ENCODE measurements at regions not wholly inside any gene's neighbourhood (a gene's known extent, or its start where the extent isn't known, plus 50 kb on each side); places are given as distances from the start of the nearest gene placed in this dataset.

DNA sequence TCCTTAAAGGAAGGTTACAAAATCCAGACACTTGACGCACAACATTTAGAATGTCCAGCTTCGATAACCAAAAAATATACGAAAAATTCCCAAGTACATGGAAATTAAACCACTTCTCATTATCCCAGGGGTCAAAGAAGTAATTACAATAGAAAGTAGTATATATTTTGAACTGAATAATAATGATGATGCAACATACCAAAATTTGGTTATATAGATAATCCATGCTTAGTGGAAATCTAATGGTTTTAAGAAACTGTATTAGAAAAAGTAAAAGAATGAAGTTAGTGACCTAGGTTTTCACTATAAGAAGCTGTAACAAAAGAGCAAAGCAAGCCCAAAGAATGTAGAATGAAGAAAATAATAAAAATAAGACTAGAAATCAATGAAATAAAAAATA lies 204.0 kb upstream of the PUM3 start:
- no peak for FAIRE-seq

DNA sequence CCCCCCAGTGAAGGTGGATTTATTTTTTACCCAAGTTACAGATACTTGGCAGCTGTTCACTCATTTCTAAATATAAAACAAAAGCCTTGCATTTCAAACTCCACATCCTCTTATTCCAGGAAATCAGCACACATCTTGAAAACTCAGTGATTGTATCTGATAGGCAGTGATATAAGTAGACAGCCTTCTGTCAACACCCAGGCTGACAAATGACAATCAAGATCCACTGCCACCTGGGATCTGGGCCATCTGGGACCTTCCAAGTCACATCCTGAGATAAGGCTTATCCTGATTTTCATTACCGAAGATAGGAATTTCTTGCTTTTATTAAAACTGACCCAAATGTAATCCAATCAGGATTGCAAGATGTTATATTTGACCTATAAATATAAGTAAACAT lies 201.3 kb upstream of the PUM3 start:
- FAIRE-seq: no peak

DNA sequence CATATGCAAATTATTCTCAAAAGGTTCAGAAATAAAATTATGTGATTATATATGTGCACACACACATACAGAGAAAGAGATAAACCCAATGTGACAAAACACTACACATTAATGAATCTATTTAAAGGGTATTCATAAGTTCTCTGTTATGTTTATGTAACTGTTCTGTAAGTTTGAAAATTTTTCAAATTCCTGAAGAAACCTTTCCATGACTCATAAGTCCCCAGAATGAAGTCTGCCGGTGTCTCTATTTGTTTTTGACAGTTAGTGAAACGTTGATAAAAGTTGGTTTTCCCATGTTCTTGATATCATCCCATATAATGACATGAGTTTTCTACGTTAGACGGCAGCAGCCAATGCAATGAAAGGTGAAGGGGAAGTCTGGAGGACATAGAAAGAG lies 199.5 kb upstream of the PUM3 start:
- FAIRE-seq: no peak

DNA sequence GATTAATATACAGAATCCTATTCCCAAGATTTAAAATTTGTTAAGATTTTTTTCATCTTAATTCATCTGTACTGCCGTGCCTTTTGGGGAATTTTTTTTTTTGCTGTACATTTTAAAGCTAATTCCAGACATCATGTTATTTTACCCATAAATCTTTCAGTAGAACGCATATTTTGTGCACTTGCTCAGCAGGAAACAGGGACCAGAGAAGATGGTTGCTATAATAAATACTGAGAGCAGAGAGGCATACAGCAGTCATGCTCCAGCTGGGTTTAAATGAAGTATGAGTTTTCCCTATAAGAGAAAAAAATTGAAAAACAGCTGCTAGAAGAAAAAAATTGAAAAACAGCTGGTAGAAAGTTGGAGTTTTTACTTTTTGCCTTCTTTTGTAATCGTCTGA lies 196.9 kb upstream of the PUM3 start:
- no peak for FAIRE-seq

DNA sequence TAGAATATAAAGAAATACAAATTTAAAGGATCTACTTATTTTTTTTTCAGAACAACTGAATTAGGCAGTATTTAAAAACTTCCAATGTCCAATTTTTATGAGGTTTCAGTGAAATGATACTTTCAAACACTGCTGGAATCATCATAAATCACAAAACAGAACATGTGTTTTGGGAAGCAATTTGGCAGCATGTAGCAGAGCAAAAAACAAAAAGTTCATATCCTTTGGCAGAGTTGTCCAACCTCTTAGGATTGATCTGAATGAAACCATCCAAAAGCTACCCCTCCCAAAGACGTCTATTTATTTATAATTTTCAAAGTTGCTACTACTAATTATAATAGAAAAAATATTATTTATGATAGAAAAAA lies 192.4 kb upstream of the PUM3 start:
- FAIRE-seq: no peak

DNA sequence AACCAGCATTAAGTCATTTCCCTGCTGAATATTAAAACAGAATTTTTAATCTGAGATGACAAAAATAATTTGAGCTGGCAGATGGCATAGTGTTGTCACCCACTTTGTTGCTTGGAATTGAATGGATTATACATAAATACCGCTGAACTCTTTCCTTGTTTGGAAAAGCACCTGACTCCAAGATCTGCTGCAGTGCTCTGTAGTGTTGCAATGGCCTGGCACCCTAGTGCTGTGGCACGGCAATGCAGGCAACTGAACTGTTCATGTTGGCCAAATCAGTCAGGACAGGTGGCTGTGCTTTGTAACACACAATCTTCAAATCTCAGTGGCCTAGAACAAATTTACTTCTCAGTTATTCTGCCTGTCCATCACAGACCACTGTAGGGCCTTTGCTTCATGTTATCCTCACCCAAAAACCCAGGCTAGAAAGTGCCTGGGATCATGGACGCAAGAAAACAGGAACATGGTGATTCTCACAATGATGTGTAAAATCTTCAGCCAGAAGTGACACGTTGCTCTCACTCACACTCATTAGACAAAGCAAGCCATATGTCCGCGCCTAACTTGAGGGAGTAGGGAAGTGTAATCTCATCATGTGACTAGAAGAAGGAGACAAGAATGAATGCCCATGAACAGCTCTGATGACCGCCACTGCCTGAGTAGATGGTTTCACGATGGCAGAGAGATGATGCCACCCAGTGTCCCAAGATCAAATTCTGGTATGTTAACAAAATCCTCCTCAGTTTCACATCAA lies 191.9 kb upstream of the PUM3 start:
- no peak for FAIRE-seq

DNA sequence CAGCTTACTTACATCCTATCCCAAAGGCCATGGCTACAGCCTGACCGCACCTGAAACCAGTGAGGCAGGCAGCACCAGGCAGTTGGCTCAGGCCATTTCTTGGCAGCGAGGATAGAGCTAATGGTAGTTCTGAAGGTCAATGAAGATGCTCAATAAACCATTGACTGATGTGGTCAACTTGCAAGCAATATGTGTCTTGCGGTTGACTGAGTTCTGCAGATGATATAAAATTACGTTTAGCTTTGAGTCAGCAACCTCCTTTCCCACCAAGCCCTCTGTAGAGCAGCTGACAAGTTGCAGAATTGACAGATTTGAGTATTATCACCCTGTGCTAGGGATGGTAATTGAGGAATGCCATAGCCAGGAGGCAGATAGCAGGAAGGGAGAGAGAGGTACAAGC lies 189.0 kb upstream of the PUM3 start:
- FAIRE-seq: no peak

DNA sequence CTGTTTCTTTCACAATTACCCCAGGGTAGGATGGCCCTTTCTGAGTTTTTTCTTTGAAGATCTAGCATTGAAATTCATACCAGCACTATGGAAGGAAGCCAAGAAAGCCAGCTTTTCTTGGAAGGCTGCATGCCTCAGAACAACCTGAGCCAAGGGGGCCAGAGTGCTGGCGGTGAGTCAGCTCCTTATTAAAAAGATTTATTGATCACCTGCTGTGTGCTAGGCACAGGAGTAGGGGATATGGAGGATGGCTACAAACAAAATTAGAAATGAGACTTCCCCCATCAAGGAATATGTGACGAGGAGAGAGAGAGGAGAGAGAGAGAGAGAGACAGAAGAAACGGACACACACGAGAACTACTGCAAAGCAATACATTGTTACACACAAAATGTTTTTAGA lies 184.6 kb upstream of the PUM3 start:
- FAIRE-seq: no peak

DNA sequence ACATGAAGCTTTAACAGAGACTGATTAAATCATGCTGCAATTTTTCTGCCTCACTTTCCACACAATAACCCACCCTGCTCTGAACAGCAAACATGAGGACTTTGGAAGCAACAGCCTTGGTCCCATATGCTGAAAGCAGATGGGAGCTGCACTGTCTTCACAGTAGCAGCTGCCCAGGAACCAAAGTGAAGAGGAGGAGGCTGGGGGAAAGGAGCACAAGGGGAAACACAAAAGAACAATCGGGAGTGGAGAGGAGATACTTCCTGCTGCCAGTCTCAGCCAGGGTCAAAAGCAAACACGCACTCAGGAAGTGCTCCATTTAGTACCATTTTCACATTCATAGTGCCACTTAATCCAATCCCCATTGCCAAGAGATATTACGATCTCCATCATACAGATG lies 183.3 kb upstream of the PUM3 start:
- FAIRE-seq: no peak

DNA sequence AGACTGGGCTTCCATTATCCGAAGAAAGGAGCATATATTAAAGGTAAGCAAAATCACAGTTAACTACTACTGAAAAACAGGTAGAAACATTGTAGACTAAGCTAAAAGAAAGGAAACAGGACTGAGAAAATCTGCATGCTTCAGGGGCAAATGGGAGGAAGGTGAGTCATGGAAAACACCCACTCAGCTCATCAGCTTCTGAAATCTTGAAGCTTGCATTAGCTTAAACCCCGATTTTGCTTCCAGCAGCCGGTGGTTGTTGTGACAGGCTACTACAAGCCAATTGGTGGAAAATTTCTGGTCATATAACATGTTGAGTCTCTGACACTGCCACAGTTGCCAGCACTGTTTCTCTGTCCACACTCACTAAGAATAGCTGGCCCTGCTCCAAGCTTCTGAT lies 179.6 kb upstream of the PUM3 start:
- no peak for FAIRE-seq

DNA sequence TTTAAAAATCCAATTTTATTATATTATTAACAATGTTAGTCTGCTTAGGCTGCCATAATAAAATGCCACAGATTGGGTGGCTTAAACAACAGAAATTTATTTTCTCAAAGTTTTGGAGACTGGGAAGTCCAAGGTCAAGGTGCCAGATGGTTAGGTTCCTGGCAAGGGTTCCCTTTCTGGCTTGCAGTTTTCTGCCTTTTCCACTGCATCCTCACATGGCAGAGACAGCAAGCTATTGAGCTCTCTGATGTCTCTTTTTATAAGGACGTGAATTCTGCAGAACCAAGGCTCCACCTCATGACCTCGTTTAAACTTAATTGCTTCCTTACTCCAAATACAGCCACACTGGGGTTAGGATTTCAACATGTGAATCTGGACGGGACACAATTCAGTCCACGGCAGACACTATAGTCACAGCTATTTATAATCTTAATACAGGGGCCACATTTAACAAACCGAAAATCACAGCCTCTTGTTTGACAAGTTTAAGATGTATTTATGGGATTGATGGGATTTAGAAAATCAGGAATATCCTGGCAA lies 174.9 kb upstream of the PUM3 start:
- FAIRE-seq: no peak

DNA sequence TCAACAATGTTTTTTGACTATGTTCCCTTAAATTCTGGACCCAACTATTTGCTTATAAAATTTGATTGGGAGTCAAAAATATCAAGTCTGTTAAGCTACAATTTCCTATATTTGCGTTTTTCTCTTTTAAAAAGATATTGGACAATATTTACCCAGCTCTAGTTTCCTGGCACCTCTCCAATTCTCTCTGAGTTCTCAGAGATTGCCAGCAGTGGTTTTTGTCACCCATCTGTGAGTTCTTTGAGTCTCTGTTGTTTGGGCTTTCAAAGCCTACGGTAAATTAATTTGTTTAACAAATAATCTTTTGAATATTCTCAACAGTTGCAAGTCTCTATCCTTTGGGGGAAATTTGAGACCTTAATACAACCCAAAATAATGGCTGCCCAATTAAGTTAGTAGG lies 174.2 kb upstream of the PUM3 start:
- FAIRE-seq: peak; percentile 13

DNA sequence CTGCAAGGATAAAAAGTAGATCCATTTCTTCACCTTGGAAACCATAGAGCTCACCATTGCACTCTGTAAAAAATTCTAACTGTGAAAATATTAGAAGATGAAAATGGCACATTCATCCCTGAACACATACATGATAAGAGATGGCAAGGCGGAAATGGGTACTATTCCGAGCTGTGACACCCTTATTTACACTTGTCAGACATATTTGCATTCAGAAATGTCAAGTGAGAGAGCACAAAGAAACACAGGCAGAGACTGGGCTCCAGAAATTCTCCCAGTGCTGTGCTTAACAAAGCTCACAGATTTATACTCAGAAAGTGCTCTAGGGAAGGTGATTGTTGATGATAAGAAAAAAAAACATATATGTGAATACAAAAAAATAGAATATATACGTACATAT lies 170.3 kb upstream of the PUM3 start:
- FAIRE-seq: no peak

DNA sequence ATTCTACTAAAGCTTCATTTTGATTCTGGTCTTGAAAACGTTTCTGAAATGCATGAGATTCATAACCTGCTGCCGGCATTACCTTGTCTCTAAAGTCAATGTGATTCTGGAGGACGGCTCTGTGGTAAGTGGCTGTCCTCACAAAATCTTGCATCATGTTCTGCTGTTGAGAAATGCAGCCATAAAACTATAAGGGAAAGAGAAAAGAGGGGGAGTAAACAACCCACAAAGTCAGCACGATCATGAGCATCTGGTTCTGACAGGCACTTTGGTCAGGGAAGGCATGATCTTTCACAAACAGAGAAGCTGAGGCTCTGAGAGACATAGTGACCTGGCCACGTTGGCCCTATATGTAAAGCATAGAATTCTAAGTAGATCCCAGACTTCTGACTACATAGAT lies 168.9 kb upstream of the PUM3 start:
- no peak for FAIRE-seq

DNA sequence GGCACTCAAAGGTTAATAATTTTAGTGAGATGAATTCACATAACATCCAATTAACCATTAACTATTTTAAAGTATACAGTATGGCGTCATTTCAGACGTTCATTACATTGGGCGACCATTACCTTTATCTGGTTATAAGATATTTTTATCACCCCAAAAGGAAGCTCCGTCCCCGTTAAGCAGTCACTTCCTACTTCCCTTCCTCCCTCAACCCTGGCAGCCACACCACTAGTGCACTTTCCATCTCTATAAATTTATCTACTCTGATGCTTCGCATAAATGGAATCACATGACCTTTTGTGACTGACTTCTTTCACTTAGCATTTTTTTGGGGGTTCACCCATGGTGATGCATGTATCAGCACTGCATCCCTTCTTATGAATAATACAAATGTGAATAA lies 168.3 kb upstream of the PUM3 start:
- FAIRE-seq: no peak

DNA sequence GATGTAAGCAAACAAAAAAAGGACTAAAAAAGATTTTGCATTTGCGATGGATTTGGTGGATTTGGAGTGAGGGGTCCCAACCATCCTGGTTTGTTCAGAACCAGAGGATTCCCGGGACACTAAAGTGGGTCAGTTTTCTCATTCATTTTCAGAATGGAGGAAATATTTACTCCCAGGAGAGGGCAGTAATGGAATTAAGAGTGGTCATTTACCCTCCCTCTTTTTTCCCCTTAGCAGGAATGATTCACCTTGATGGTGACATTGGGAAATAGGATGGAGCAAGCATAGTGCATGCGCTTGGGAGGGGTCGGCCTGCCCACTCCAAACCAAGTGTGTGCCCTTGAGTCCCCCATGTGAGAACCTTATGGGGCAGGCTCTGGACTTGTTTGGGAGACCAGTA lies 164.2 kb upstream of the PUM3 start:
- no peak for FAIRE-seq

DNA sequence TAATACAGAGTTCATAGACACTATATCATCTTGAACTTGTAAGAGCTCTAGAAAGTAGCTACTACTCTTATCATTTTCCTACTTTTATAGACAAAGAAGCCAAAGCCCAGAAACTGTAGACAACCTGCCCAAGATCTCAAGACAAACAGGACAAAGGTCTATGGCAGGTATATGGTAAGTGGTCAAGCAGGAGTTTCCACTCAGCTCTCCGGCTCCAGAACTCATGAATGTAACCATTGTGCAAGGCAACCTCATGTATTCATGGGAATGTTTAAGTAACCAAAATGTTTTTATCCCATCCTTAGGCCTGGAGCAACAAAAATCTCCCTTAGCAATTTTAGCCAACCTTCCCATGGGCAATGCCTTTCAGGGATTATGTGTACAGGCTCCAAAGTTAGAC lies 163.4 kb upstream of the PUM3 start:
- no peak for FAIRE-seq

DNA sequence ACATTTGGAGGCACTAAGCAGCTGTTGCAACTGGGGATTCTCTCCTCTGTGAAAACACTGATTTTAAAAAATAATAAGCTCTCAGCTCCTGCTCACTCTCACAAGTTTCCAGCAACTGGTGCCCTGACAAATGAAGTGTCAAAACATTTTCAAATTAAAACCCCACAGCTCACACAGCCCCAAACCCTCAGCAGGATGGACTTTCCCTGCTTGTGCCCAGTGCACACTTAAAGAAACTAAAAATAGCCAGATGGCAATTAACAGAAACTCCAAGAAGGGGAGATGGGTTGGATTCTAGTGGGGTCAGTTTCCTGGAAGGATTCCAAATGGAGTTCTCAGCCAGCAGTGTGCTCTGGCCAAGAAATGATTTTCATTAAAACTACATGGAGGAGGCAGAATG lies 163.0 kb upstream of the PUM3 start:
- FAIRE-seq: no peak

DNA sequence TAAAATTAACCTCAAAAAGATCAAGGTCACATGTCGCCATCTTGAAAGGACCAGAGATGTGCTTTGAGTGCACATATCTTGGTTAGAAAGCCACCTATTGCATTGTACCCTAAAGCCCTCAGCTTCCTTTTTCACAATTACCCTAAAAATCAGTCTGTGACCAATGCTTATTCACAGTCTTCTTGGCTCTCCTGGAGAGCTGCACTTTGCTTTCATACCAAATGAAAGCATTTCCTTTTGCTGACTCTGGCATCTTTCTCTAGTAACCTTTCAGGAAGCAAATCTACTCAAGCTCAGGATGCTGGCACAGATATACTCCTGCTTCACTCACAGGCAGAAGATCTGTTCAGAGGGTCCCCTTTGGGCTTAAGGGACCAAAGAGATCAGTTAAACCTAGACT lies 160.7 kb upstream of the PUM3 start:
- no peak for FAIRE-seq

DNA sequence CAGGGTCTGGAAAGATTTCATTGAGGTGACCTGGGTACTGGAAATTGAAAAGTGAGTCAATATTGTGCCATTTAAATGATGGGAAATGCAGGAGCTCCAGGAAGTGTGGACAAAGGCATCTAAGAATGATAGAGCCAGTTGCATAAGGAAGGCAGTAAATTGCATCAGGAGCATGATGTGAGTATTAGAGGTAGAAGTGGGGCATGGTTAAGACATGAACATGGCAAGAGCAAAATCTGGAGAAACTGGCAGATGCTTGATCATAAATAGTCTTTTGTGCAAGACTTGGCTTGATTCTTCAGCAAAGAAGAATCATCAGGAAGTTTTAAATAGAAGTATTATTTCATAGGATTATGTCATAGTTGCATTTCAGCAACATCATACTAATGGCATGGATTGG lies 157.4 kb upstream of the PUM3 start:
- FAIRE-seq: no peak

DNA sequence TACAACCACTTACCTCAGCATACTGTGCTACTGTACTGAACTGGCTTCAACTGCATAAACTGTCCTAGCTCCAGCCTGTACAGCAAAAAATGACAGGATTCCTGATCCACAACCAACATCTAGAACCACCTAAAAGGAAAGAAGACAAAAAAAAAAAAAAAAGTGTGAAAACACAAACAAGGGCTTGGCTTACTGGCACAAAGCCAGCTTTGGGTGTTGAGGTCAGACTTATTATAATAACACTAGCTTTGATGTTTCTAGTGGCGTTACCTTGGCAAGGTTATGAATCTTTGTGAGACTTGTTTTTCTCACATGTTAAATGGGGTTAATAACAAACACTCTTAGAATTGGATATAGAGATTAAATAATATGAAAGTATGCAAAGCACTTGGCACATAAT lies 148.5 kb upstream of the PUM3 start:
- no peak for FAIRE-seq

DNA sequence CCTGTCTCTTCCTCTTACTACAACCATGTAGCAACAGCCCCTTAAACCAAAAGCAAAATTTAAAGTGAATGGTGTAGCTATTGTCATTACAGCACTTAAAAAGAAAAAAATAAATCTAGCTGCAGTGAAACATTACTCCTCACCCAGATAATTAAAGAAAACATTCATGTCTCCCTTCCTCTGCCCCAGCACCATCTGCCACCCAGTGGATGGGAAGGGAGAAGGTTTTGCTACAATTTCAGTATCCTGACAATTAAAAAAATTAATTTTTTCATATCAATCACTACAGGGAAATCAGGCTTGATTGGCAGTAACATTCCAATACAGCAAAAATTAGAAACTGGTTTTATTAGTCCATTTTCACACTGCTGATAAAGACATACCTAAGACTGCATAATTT lies 147.4 kb upstream of the PUM3 start:
- FAIRE-seq: no peak

DNA sequence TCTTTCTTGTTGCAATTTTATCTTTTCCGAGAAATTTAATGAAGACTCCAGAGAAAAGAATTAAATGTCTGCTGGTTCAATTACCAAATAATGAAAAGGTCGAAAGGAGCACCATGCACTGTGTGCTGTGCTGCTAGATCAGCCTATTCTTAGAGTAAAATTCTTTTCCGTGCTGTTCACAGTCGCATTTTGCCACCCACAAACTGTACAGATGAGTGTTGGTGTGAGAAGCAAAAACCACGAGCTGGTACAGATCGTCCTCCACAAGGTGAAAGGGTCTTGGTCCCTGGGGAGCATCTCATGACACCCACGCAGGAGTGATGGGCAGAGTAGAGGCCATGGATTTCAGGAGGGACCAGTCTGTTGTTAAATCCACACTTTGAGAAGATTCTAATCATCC lies 143.8 kb upstream of the PUM3 start:
- FAIRE-seq: no peak

DNA sequence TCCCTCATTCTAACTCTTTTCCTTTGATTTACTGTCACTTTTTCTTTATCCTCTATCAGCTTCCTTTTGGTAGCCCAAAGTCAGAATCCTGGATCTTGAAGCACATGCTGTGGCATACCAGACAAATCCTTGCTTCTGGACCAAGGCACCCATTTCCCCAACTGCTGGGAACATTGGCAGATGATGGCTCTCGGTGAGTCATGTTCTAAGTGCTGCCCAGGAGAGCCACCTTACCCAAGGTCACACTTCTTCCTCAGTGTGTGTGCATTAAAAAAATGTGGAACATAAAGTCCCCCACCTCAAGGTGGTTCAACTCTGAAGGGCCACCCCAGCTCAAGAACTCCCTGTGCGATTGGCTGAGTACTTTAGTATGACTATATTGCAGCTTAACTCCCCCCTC lies 141.4 kb upstream of the PUM3 start:
- no peak for FAIRE-seq

DNA sequence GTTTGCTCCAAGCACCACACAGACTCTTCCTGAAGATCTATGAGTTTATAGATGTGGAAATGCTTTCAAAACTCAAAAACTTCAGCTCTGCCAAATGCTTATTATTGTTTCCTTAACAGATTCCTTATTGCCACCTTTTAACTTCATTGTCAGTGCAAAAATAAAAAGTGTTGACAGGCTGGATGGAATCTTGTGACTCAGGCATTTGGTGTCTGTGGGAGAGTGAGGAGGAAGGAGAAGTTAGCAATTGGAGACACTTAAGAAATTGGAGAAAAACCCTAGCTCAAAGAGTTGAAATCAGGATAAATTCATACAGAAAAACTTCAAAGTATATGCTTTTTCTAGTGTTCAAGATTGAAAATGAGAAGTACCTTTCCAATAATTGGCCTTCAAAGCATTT lies 140.6 kb upstream of the PUM3 start:
- FAIRE-seq: no peak
